GM12878 (cell line): ENCODE measurements at regions not wholly inside any gene's neighbourhood (a gene's known extent, or its start where the extent isn't known, plus 50 kb on each side); places are given as distances from the start of the nearest gene placed in this dataset.

Experiments used
- CBX3 ChIP-seq: fragments of 200-600 bp; sonication (generic); IDR thresholded peaks from 2 replicates; pipeline ENCODE4 v1.6.1; 2016; ENCODE audit warnings: low read depth, borderline replicate concordance
- CHD4 ChIP-seq: fragments of 200-600 bp; sonication (generic); IDR thresholded peaks from 2 replicates; pipeline ENCODE4 v1.6.1; 2016; ENCODE audit warnings: mild to moderate bottlenecking
- EED ChIP-seq: sonication (generic); IDR thresholded peaks from 2 replicates; pipeline ENCODE4 v1.6.1; 2016; ENCODE audit warnings: antibody characterized with exemption, low read depth
- FOS ChIP-seq: IDR thresholded peaks from 3 replicates; pipeline ENCODE4 v1.6.1; 2011; ENCODE audit warnings: borderline replicate concordance; ENCODE audit not compliant: insufficient read length; ENCODE audit errors: extremely low read depth
- MEF2B ChIP-seq: fragments of 450-650 bp; IDR thresholded peaks from 2 replicates; pipeline ENCODE4 v1.6.1; 2018; ENCODE audit warnings: mild to moderate bottlenecking, moderate library complexity; ENCODE audit not compliant: partially characterized antibody, poor library complexity, severe bottlenecking
- NBN ChIP-seq: fragments of 450-650 bp; IDR thresholded peaks from 2 replicates; pipeline ENCODE4 v1.6.1; 2016
- NFIC ChIP-seq: IDR thresholded peaks from 2 replicates; pipeline ENCODE4 v1.6.1; 2012; ENCODE audit warnings: low read depth, mild to moderate bottlenecking, inconsistent platforms, low read length, moderate library complexity
- POLR2AphosphoS5 ChIP-seq: IDR thresholded peaks from 2 replicates; pipeline ENCODE4 v1.6.1; 2011; ENCODE audit warnings: mild to moderate bottlenecking, low read length, inconsistent platforms
- RFX5 ChIP-seq: IDR thresholded peaks from 2 replicates; pipeline ENCODE4 v1.6.1; 2011; ENCODE audit warnings: low read depth, low read length, improper control_type of control experiment
- RUNX3 ChIP-seq: IDR thresholded peaks from 2 replicates; pipeline ENCODE4 v1.6.1; 2012; ENCODE audit warnings: low read length, inconsistent platforms
- SMAD1 ChIP-seq: fragments of 450-650 bp; IDR thresholded peaks from 2 replicates; pipeline ENCODE4 v1.6.1; 2018; ENCODE audit warnings: mild to moderate bottlenecking, low read depth; ENCODE audit not compliant: partially characterized antibody
- SMARCA5 ChIP-seq: fragments of 450-650 bp; IDR thresholded peaks from 2 replicates; pipeline ENCODE4 v1.6.1; 2017; ENCODE audit warnings: mild to moderate bottlenecking
- SPI1 ChIP-seq: IDR thresholded peaks from 2 replicates; pipeline ENCODE4 v1.6.1; 2011; ENCODE audit warnings: low read depth, mild to moderate bottlenecking, low read length, moderate library complexity, borderline replicate concordance; ENCODE audit not compliant: insufficient read depth
- SUPT20H ChIP-seq: IDR thresholded peaks from 2 replicates; pipeline ENCODE4 v1.6.1; 2011; ENCODE audit warnings: low read depth, mild to moderate bottlenecking, low read length, moderate library complexity, borderline replicate concordance; ENCODE audit not compliant: control insufficient read depth
- TF ChIP-seq, protein P1 (sequence below): fragments of 450-650 bp; conservative IDR thresholded peaks from 2 replicates; pipeline ENCODE4 v1.6.1; 2017; ENCODE audit warnings: mild to moderate bottlenecking, moderate library complexity
- TF ChIP-seq, protein P2 (sequence below): IDR thresholded peaks from 2 replicates; pipeline ENCODE4 v1.6.1; 2011; ENCODE audit warnings: borderline replicate concordance, low read depth, mild to moderate bottlenecking, moderate library complexity, mixed read lengths, low read length; ENCODE audit not compliant: insufficient read depth; ENCODE audit errors: extremely low read length
- TF ChIP-seq, protein P3 (sequence below): fragments of 150-350 bp; IDR thresholded peaks from 2 replicates; pipeline ENCODE4 v1.6.1; 2016; ENCODE audit warnings: low read depth, low read length
- TF ChIP-seq, protein P4 (sequence below): fragments of 450-650 bp; IDR thresholded peaks from 2 replicates; pipeline ENCODE4 v1.6.1; 2018; ENCODE audit warnings: mild to moderate bottlenecking, low read depth, moderate library complexity; ENCODE audit not compliant: partially characterized antibody

DNA sequence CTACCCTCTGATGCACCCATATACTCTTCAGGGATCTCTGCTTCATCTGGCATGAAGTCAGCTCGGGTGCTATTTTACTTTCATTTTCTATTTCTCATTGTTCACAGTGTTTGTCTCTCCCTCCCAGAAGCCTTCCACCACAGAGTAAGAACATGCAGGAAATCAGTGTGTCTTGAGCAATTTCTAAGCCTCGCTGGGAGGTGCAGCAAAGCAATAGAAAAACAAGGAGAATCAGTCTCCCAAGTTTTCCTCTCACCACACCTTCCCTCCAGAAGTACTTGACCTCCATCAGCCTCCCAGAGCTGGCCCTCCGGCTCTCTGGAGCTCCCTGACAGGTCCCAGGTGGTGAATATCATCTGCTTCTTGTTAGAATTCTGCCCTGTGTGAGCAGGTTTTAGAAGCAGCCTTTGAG lies 594.7 kb upstream of the CAMK1G start (continued):
- no peak for TF ChIP-seq MEF2B
- TF ChIP-seq NFIC, result no peak
- TF ChIP-seq RFX5, result no peak
- no peak for TF ChIP-seq SUPT20H
- TF ChIP-seq, protein P1, sequence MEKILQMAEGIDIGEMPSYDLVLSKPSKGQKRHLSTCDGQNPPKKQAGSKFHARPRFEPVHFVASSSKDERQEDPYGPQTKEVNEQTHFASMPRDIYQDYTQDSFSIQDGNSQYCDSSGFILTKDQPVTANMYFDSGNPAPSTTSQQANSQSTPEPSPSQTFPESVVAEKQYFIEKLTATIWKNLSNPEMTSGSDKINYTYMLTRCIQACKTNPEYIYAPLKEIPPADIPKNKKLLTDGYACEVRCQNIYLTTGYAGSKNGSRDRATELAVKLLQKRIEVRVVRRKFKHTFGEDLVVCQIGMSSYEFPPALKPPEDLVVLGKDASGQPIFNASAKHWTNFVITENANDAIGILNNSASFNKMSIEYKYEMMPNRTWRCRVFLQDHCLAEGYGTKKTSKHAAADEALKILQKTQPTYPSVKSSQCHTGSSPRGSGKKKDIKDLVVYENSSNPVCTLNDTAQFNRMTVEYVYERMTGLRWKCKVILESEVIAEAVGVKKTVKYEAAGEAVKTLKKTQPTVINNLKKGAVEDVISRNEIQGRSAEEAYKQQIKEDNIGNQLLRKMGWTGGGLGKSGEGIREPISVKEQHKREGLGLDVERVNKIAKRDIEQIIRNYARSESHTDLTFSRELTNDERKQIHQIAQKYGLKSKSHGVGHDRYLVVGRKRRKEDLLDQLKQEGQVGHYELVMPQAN, result no peak
- TF ChIP-seq, protein P2, sequence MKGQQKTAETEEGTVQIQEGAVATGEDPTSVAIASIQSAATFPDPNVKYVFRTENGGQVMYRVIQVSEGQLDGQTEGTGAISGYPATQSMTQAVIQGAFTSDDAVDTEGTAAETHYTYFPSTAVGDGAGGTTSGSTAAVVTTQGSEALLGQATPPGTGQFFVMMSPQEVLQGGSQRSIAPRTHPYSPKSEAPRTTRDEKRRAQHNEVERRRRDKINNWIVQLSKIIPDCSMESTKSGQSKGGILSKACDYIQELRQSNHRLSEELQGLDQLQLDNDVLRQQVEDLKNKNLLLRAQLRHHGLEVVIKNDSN, result no peak
- TF ChIP-seq POLR2AphosphoS5, result peak; percentile 48; the same call in 1 of the 2 replicates
- TF ChIP-seq FOS, result no peak
- TF ChIP-seq RUNX3, result 0 out of 2 replicates have a peak, but pooled peaks have one; percentile 23
- no peak for TF ChIP-seq CBX3
- TF ChIP-seq EED, result 0 out of 2 replicates have a peak, but pooled peaks have one; percentile 16
- TF ChIP-seq SPI1, result no peak
- no peak for TF ChIP-seq SMARCA5
- TF ChIP-seq CHD4, result no peak
- no peak for TF ChIP-seq NBN
- TF ChIP-seq, protein P3, sequence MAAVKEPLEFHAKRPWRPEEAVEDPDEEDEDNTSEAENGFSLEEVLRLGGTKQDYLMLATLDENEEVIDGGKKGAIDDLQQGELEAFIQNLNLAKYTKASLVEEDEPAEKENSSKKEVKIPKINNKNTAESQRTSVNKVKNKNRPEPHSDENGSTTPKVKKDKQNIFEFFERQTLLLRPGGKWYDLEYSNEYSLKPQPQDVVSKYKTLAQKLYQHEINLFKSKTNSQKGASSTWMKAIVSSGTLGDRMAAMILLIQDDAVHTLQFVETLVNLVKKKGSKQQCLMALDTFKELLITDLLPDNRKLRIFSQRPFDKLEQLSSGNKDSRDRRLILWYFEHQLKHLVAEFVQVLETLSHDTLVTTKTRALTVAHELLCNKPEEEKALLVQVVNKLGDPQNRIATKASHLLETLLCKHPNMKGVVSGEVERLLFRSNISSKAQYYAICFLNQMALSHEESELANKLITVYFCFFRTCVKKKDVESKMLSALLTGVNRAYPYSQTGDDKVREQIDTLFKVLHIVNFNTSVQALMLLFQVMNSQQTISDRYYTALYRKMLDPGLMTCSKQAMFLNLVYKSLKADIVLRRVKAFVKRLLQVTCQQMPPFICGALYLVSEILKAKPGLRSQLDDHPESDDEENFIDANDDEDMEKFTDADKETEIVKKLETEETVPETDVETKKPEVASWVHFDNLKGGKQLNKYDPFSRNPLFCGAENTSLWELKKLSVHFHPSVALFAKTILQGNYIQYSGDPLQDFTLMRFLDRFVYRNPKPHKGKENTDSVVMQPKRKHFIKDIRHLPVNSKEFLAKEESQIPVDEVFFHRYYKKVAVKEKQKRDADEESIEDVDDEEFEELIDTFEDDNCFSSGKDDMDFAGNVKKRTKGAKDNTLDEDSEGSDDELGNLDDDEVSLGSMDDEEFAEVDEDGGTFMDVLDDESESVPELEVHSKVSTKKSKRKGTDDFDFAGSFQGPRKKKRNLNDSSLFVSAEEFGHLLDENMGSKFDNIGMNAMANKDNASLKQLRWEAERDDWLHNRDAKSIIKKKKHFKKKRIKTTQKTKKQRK, result no peak
- TF ChIP-seq, protein P4, sequence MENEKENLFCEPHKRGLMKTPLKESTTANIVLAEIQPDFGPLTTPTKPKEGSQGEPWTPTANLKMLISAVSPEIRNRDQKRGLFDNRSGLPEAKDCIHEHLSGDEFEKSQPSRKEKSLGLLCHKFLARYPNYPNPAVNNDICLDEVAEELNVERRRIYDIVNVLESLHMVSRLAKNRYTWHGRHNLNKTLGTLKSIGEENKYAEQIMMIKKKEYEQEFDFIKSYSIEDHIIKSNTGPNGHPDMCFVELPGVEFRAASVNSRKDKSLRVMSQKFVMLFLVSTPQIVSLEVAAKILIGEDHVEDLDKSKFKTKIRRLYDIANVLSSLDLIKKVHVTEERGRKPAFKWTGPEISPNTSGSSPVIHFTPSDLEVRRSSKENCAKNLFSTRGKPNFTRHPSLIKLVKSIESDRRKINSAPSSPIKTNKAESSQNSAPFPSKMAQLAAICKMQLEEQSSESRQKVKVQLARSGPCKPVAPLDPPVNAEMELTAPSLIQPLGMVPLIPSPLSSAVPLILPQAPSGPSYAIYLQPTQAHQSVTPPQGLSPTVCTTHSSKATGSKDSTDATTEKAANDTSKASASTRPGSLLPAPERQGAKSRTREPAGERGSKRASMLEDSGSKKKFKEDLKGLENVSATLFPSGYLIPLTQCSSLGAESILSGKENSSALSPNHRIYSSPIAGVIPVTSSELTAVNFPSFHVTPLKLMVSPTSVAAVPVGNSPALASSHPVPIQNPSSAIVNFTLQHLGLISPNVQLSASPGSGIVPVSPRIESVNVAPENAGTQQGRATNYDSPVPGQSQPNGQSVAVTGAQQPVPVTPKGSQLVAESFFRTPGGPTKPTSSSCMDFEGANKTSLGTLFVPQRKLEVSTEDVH, result no peak
- TF ChIP-seq SMAD1, result no peak
